GM08714 (cell line): ENCODE measurements at regions not wholly inside any gene's neighbourhood (a gene's known extent, or its start where the extent isn't known, plus 50 kb on each side); places are given as distances from the start of the nearest gene placed in this dataset.

ENCODE experiments used
- H3K4me3 ChIP-seq: fragments of 200-500 bp; sonication (Bioruptor generic); 2 replicates; pipeline ENCODE4 v1.5.1; 2014; ENCODE audit warnings: mild to moderate bottlenecking, low read length, inconsistent platforms
- ZNF274 ChIP-seq: IDR thresholded peaks from 2 replicates; pipeline ENCODE4 v1.6.1; 2012; ENCODE audit warnings: mild to moderate bottlenecking, low read depth, low read length

GRCh38 chr2:145049475-145049874 is 529.6 kb upstream of the ZEB2 start:
- TF ChIP-seq ZNF274: no peak
- no peak overlapping the region for H3K4me3 ChIP-seq

DNA sequence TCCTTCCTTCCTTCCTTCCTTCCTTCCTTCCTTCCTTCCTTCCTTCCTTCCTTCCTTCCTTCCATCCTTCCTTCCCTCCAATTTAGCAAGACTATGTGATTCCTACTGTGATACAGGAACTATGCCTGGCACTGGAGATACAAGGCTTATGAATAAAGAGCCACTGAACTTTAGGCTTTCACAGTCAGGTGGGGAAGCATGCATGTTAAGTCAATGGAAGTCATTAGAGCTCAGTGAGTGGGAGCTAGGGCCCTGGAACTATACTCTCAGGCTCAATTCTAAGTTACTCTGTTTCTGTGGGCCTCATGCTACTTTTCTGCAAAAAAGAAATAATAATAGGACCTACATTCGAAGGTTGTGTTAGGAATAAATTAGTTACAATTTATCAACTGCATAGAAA is 527.6 kb upstream of the ZEB2 start:
- H3K4me3 ChIP-seq: no peak overlapping the region
- no peak for TF ChIP-seq ZNF274

DNA sequence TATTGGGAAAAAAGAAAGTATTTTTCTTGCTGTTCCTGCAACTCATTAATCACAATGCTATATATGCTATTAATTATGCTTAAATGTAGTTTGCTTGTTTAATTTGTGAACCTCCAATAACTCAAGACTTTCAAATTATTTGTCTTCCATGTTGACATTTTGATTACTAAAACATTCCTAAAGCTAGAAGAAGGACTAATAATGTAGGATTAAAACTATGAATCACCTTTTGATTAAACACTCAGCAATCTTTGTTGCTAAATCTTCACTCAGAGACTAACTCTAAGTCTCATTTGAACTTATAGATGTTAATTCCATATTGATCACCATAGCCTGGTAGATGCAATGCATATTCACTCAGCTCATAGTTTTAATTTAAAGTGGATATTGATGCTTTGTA is 524.6 kb upstream of the ZEB2 start:
- H3K4me3 ChIP-seq: no peak overlapping the region
- no peak for TF ChIP-seq ZNF274

- H3K4me3 ChIP-seq: no peak overlapping the region
- no peak for TF ChIP-seq ZNF274
These were observed 523.5 kb upstream of the ZEB2 start for GRCh38 chr2:145043399-145043834.

DNA sequence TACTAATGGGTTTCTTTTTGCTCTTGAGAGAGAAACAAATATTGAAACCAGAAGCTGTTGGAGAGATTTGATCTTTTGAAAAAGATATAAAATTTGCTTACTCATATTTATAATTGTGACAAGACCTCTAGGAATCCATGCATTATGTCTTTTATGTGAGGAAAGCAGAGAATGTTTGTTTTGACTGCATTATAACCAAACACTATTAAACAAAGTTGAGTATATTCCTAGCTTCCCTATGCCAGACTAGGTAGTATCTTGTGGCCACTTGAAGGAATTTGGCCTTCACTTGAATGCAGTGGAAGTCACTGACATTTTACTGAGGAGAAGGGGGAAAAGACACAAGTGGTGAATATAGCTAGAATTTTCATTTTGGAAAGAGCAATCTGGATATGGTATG is 521.8 kb upstream of the ZEB2 start:
- H3K4me3 ChIP-seq: no peak overlapping the region
- no peak for TF ChIP-seq ZNF274

DNA sequence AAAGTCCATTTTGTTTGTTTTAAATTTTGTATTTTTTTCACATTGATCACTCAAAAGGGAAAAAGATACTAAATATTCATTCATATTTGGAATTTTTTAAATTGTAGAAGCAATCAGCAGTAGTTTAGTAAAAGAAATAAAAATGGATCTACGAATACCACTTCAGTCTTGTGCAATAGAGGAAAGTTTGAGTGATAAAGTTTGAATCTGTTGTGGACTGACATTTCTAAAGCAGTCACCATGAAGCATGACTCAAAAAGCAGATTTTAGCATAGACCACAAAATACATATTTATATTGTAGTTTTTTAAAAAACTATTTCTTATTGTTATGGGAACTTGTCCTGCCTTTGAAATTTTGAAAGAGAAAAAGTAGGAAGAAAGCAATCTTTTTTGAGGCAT is 520.5 kb upstream of the ZEB2 start:
- no peak overlapping the region for H3K4me3 ChIP-seq
- no peak for TF ChIP-seq ZNF274

DNA sequence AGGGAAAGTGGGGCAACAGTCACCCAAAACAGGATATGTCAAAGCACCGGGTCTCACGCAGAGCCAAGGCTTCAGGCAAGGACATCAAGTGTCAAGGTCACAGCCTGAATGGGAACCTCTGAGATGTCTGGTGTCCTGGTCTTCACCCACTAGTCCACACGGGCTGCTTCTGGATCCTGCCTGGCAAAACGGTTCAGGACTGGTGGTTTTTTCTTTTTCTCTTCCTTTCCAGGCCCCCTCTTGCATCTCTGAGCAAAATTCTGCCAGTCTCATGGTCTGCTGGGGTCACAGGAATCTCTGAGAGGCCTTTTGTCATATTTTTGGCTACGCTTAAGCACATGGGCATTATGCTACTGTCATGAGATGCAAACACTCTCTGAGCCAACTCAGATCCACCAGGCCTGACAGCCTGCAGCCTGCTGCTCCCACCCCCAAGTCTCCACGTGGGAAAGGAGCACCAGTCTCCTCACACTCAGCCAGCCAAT is 518.2 kb upstream of the ZEB2 start:
- H3K4me3 ChIP-seq: no peak overlapping the region
- no peak for TF ChIP-seq ZNF274

DNA sequence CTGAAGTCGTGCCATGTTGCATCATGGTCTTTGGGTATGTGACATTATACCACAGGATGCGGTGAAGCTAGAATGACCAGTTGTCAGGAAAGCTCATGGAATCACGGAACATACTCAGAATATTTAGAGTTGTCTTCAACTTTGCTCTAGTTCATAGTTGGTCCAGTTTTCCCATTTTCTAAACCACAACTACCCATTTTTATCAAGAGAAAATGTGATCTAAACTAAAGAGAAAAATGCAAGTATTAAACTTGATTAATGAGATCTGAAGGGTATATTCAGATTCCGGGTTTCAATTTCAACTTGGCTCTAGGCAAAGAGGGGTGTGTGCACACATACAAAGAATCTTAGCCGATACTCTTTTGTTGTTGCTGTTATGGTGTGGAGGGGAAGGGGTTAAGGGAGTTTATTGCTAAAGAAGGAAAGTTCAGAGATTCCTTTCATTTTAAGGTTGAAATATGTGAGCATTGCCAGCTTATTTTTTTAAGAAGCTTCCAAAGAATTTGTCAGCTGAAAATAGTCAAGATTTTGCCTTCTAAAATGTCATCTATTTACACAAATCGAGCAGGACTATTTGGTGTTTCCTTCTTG is 516.6 kb upstream of the ZEB2 start:
- H3K4me3 ChIP-seq: no peak overlapping the region
- no peak for TF ChIP-seq ZNF274

DNA sequence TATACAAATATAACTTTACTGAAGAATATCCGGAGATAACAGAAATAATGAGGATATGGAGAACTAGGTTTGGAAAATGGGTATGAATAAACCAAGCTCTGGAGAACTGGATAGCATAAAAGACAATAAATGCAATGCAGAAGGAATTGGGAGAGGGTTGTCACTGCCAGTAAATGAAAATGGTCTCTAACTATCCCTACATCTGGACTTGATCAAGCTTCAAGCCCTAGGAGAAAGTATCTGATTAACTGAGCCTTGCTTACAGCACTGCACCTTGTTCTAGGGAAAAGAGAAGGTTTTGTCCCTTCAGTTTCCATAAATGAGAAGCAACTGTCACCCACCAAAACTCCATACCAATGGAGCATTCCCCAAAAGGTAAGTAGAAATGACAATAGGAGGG is 514.6 kb upstream of the ZEB2 start:
- H3K4me3 ChIP-seq: no peak overlapping the region
- TF ChIP-seq ZNF274: no peak

DNA sequence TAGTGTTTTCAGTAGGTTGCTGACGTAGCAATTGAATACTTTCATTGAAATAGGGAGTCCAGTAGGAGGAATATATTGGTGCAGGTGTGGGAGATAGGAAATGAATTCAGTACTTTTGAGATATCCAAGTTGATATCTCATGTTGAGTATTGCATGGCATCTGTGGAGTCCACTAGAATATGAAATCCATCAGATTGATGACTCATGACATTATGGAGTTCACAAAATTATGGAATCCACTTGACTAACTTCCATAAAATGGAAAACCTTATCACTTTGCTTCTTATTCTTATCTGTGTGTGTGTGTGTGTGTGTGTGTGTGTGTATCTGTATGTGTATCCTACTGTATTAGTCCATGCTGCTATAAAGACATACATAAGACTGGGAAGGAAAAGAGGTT is 513.5 kb upstream of the ZEB2 start:
- no peak overlapping the region for H3K4me3 ChIP-seq
- TF ChIP-seq ZNF274: no peak

GRCh38 chr2:145032791-145033190 is 512.9 kb upstream of the ZEB2 start:
- no peak for TF ChIP-seq ZNF274
- no peak overlapping the region for H3K4me3 ChIP-seq

DNA sequence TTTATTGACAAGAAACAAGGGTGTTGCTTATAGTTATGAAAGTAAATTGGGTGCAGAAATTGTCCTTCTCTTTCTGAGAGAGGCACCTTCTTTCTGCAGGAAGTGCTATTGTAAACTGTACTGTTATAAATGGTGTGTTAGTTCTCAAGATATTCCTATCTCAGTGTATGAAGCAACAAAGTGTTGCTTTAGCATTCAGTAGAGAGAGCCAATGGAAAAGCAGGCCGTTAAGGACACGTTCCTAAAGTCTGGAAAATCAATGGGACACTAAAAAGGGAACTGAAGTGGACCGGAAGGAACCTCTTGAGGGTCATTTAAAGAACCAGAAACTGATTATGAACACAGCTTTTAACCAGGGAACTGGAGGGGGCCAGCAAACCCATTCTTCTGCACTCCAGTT is 510.0 kb upstream of the ZEB2 start:
- TF ChIP-seq ZNF274: no peak
- H3K4me3 ChIP-seq: no peak overlapping the region

- no peak for TF ChIP-seq ZNF274
- no peak overlapping the region for H3K4me3 ChIP-seq
These were observed 509.2 kb upstream of the ZEB2 start for GRCh38 chr2:145029081-145029480.

GRCh38 chr2:145028101-145028920 is 508.4 kb upstream of the ZEB2 start:
- no peak overlapping the region for H3K4me3 ChIP-seq

More at GRCh38 chr2:145028101-145028920, 508.4 kb upstream of the ZEB2 start:
- TF ChIP-seq ZNF274: no peak
